ENCODE measurements at regions not wholly inside any gene's neighbourhood (a gene's known extent, or its start where the extent isn't known, plus 50 kb on each side); places are given as distances from the start of the nearest gene placed in this dataset.
"Not testable (repeated sequence)": the region's sequence is repeated elsewhere in the genome, so short reads cannot be mapped to it uniquely, and the experiment has no call there.

DNA sequence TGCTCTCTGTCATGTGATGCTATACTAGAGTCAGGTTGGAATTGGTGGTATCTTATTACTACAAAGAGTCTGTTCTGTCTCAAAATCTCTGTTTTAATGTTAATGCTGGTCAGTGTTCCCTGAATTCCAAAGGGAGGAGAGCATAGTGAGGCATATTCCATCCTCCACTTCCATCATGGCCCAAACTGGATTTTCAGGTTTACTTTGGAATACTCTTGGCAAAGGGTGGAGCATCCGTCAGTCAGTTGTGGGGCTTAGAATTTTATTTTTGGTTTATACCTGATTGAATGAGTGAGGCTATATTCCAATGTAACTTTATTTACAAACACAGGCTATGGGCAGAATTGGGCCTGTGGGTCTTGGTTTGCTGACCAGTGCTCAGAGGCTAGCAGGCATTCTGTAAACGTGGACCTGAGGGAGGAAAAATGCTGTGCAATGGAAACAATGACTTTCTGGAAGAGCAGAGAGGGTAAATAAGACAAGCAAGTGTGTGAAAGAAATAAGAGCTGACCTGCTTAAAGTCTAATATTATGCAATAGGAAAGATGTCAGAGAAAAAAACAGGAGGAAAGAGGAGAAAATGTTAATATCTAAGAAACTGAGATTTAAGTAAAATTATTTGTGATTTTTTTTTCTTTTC is 106.2 kb upstream of the CLINT1 start:
- Histone ChIP-seq H3K9me3 (ENCODE audit: low read length) (no peaks in the 10 kb centered on the region), H3K27me3 (ENCODE audit: control insufficient read depth in 1 of 2, insufficient read depth in 2 of 2, low read length in 2 of 2) (no peaks in the 10 kb centered on the region), H3K27ac (ENCODE audit: low read depth, low read length) (no peak overlapping the region), H3K4me3 (ENCODE audit: low read depth in 1 of 2, low read length in 2 of 2) (no peak overlapping the region), H3K4me1 (ENCODE audit: insufficient read depth, low read length) (peaks cover 10% of the 10 kb centered on the region), H3K9ac (ENCODE audit: low read length) (no peak overlapping the region), H3K36me3 (ENCODE audit: insufficient read depth, low read length) (no peaks in the 10 kb centered on the region)

DNA sequence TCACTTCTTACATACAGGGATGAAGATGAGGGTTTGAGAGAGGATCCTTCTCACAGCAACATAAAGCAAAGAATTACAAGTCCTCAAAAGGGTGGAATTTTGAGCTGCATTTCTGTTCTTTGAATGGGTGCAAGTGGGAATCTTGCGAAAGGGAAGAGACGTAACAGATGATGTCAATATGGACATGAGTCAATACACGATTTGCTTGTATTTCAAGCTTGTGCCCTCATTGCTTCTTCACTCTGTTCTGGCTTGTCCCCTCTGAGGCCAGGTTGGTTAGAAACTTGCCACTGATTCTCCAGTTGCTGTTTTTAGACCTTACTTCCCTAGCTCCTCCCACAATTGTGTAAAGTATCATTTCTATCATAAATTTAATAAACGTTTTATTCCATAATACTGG is 104.8 kb upstream of the CLINT1 start:
- Histone ChIP-seq H3K36me3 (ENCODE audit: insufficient read depth, low read length) (no peaks in the 10 kb centered on the region), H3K4me1 (ENCODE audit: insufficient read depth, low read length) (peaks cover 16% of the 10 kb centered on the region), H3K27ac (ENCODE audit: low read depth, low read length) (no peak overlapping the region), H3K9ac (ENCODE audit: low read length) (no peak overlapping the region), H3K27me3 (ENCODE audit: control insufficient read depth in 1 of 2, insufficient read depth in 2 of 2, low read length in 2 of 2) (no peaks in the 10 kb centered on the region), H3K4me3 (ENCODE audit: low read depth in 1 of 2, low read length in 2 of 2) (no peak overlapping the region), H3K9me3 (ENCODE audit: low read length) (no peaks in the 10 kb centered on the region)

DNA sequence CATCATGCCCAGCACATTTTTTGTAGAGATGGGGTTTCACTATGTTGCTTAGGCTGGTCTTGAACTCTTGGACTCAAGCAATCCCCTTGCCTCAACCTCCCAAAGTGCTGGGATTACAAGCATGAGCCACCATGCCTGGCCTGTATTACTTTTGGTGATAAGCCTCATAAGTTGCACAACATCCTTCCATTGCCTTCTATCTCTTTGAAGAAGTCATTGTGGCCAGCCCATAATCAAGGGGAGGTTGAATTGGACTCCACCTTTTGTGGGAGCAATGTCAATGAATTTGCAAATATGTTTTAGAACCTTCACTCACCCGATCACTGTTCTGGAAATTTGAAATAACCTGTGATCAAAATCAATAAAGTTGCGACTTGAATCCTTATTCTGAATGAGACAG is 104.3 kb upstream of the CLINT1 start:
- H3K27ac ChIP-seq (ENCODE audit: low read depth, low read length): no peak overlapping the region
- no peaks in the 10 kb centered on the region for H3K27me3 ChIP-seq (ENCODE audit: control insufficient read depth in 1 of 2, insufficient read depth in 2 of 2, low read length in 2 of 2)
- no peak overlapping the region for H3K9ac ChIP-seq (ENCODE audit: low read length)
- H3K9me3 ChIP-seq (ENCODE audit: low read length): peaks cover 4% of the 10 kb centered on the region
- H3K4me3 ChIP-seq (ENCODE audit: low read depth in 1 of 2, low read length in 2 of 2): no peak overlapping the region
- no peaks in the 10 kb centered on the region for H3K36me3 ChIP-seq (ENCODE audit: insufficient read depth, low read length)
- peaks cover 16% of the 10 kb centered on the region for H3K4me1 ChIP-seq (ENCODE audit: insufficient read depth, low read length)

DNA sequence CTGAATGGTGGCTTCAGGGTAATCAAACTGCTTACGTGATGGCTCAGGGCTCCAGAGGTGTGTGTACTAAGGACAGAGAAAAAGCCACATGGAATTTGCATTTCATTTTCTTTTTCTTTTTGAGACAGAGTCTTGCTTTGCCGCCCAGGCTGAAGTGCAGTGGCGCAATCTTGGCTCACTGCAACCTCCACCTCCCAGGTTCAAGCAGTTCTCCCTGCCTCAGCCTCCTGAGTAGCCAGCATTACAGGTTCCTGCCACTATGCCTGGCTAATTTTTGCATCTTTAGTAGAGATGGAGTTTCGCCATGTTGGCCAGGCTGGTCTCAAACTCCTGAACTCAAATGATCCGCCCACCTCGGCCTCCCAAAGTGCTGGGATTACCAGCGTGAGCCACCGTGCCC is 103.7 kb upstream of the CLINT1 start:
- H3K36me3 ChIP-seq (ENCODE audit: insufficient read depth, low read length); H3K9ac ChIP-seq (ENCODE audit: low read length); H3K27me3 ChIP-seq (ENCODE audit: control insufficient read depth in 1 of 2, insufficient read depth in 2 of 2, low read length in 2 of 2); H3K4me3 ChIP-seq (ENCODE audit: low read depth in 1 of 2, low read length in 2 of 2); H3K9me3 ChIP-seq (ENCODE audit: low read length); H3K27ac ChIP-seq (ENCODE audit: low read depth, low read length): not testable (repeated sequence)
- peaks cover 16% of the 10 kb centered on the region for H3K4me1 ChIP-seq (ENCODE audit: insufficient read depth, low read length)

DNA sequence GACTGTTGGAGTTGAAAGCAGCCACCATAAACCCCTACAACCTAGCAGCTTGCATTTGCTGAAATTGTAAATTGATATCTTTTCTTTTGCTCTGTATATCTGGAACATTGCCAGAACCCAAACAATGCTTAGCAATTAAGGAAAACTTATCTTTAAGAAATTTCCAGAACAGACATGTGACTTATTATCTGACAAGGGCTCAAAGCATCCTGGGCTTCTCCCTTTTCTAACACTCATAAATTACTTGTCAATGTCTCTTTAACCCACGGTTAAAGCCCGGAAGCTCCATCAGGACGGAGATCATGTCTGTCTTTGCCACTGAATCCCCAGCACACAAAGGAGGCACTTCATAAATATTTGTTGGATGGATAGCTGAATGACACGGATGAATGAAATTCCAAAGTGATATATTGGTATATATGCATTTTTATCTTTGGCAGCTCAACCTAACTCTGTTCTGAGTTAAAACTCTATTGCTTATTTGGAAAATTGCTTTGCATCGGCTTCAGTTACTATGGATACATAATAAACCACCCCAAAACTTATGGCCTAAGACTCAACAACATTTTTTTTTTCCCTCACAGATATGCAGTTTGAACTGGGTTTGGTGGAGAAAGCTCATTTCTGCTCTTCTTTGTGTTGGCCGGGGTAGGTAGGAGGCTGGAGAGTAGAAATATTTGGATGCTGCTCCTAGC is 103.1 kb upstream of the CLINT1 start:
- Histone ChIP-seq H3K4me1 (ENCODE audit: insufficient read depth, low read length) (peaks cover 16% of the 10 kb centered on the region), H3K4me3 (ENCODE audit: low read depth in 1 of 2, low read length in 2 of 2) (no peak overlapping the region), H3K9me3 (ENCODE audit: low read length) (peaks cover 6% of the 10 kb centered on the region), H3K9ac (ENCODE audit: low read length) (no peak overlapping the region), H3K27ac (ENCODE audit: low read depth, low read length) (no peak overlapping the region), H3K36me3 (ENCODE audit: insufficient read depth, low read length) (no peaks in the 10 kb centered on the region), H3K27me3 (ENCODE audit: control insufficient read depth in 1 of 2, insufficient read depth in 2 of 2, low read length in 2 of 2) (no peaks in the 10 kb centered on the region)

DNA sequence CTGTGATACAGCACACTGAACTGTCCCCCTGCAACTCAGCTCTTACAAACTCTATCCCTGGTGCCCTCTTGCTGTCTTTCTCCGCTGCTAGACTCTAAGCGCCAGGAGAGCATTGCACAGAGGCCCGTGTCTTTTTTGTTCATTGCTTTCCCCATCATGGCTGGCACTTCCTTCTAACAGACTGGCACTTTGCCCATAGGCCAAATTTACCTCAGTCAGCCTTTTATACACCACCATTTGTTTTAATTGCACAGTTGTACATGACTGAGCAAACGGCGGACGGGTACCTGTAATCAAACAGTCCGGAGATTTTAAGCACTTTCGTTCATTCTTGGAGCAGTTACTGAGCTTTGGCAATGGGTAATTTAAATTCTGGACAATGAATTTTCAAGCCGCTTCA is 102.2 kb upstream of the CLINT1 start:
- H3K9me3 ChIP-seq (ENCODE audit: low read length): peaks cover 6% of the 10 kb centered on the region
- H3K27ac ChIP-seq (ENCODE audit: low read depth, low read length): no peak overlapping the region
- no peak overlapping the region for H3K4me3 ChIP-seq (ENCODE audit: low read depth in 1 of 2, low read length in 2 of 2)
- no peaks in the 10 kb centered on the region for H3K36me3 ChIP-seq (ENCODE audit: insufficient read depth, low read length)
- H3K27me3 ChIP-seq (ENCODE audit: control insufficient read depth in 1 of 2, insufficient read depth in 2 of 2, low read length in 2 of 2): no peaks in the 10 kb centered on the region
- peaks cover 16% of the 10 kb centered on the region for H3K4me1 ChIP-seq (ENCODE audit: insufficient read depth, low read length)
- no peak overlapping the region for H3K9ac ChIP-seq (ENCODE audit: low read length)

DNA sequence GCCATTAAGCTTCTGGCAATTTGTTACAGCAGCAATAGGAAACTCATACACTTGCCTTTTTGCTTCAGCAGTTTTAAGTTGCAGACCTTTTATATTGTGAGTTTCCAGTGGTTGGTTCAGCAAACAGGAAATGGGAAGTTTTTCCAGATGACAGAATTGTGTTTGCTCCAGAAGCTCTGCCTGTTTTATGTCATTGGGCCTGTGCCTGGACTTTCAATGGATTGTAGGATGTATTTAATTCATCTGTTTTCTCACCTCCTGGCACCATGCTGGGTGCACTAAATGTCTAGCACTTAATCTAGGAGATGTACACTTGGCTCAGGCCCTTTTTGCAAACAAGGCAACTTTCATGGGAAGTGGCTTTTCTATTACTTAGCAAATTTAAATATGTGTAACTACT is 100.4 kb upstream of the CLINT1 start:
- Histone ChIP-seq H3K9me3 (ENCODE audit: low read length) (peaks cover 6% of the 10 kb centered on the region), H3K4me3 (ENCODE audit: low read depth in 1 of 2, low read length in 2 of 2) (no peak overlapping the region), H3K27me3 (ENCODE audit: control insufficient read depth in 1 of 2, insufficient read depth in 2 of 2, low read length in 2 of 2) (no peaks in the 10 kb centered on the region), H3K27ac (ENCODE audit: low read depth, low read length) (no peak overlapping the region), H3K36me3 (ENCODE audit: insufficient read depth, low read length) (no peaks in the 10 kb centered on the region), H3K4me1 (ENCODE audit: insufficient read depth, low read length) (peaks cover 16% of the 10 kb centered on the region), H3K9ac (ENCODE audit: low read length) (no peak overlapping the region)

DNA sequence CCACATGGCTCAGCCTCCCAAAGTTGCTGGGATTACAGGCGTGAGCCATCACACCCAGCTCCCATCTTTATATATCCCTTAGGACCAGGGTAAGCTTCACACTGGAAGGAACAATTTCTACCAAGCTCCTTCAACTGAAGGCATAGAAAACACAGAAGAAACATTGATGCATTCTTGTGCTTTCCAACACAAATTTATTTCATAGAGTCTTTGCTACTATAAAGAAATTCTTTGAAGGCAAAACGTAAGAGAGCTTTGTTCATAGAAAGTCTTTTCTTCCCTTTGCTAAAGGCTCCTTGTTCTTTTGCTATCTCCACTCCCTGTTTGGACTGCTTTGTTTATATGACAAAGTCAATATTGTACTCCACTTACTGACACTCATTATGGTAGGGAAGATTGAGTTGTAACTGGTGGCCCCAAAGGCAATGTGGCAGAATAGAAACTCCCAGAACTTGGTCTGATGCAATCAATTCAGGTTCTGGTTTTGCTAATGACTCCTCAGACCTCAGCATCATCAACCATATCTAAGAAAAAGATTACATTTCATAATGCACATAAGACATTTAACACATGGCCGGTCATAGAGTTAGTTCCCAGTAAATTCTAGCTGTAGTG is 97.4 kb upstream of the CLINT1 start:
- H3K27ac ChIP-seq (ENCODE audit: low read depth, low read length): no peak overlapping the region
- H3K36me3 ChIP-seq (ENCODE audit: insufficient read depth, low read length): no peaks in the 10 kb centered on the region
- H3K4me1 ChIP-seq (ENCODE audit: insufficient read depth, low read length): peaks cover 7% of the 10 kb centered on the region
- no peak overlapping the region for H3K4me3 ChIP-seq (ENCODE audit: low read depth in 1 of 2, low read length in 2 of 2)
- no peak overlapping the region for H3K9ac ChIP-seq (ENCODE audit: low read length)
- peaks cover 6% of the 10 kb centered on the region for H3K9me3 ChIP-seq (ENCODE audit: low read length)
- no peaks in the 10 kb centered on the region for H3K27me3 ChIP-seq (ENCODE audit: control insufficient read depth in 1 of 2, insufficient read depth in 2 of 2, low read length in 2 of 2)

DNA sequence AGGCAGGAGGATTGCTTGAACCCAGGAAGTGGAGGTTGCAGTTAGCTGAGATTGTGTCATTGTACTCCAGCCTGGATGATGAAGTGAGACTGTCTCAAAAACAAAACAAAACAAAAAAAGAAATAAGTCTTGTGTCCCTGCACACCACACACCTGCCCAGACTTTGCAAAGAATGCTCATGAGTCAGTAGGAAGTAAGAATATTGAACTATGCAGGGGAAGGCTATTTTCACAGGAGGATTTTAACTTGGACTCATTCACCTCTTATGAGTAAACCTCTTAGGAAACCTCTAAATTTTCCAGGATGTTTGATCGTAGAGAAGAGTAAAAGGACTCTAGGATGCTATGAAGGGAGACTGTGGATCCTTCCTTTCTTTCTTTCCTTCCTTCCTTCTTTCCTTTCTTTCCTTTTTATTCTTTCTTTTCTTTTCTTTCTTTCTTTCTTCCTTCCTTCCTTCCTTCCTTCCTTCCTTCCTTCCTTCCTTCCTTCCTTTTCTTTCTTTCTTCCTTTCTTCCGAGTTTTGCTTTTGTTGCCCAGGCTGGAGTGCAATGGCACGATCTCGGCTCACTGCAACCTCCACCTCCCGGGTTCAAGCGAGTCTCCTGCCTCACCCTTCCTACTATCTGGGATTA is 96.7 kb upstream of the CLINT1 start:
- Histone ChIP-seq H3K9ac (ENCODE audit: low read length) (no peak overlapping the region), H3K9me3 (ENCODE audit: low read length) (peaks cover 6% of the 10 kb centered on the region), H3K4me3 (ENCODE audit: low read depth in 1 of 2, low read length in 2 of 2) (no peak overlapping the region), H3K36me3 (ENCODE audit: insufficient read depth, low read length) (no peaks in the 10 kb centered on the region), H3K4me1 (ENCODE audit: insufficient read depth, low read length) (peaks cover 7% of the 10 kb centered on the region), H3K27me3 (ENCODE audit: control insufficient read depth in 1 of 2, insufficient read depth in 2 of 2, low read length in 2 of 2) (no peaks in the 10 kb centered on the region), H3K27ac (ENCODE audit: low read depth, low read length) (no peak overlapping the region)

DNA sequence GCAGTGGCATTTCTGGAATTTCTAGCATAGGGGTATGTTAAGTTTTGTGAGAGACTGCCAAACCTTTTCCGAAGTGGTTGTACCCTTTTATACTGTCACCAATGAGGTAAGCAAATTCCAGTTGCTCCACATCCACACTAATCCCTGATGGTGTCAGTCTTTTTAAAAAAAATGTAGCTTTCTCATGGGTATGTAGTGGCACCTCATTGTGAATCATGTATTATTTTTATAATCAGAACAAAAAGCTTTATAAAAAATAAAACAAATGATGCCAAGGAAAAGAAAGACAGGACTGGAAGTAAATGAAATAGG is 93.4 kb upstream of the CLINT1 start:
- Histone ChIP-seq H3K36me3 (ENCODE audit: insufficient read depth, low read length) (no peaks in the 10 kb centered on the region), H3K9me3 (ENCODE audit: low read length) (no peaks in the 10 kb centered on the region), H3K27ac (ENCODE audit: low read depth, low read length) (no peak overlapping the region), H3K27me3 (ENCODE audit: control insufficient read depth in 1 of 2, insufficient read depth in 2 of 2, low read length in 2 of 2) (no peaks in the 10 kb centered on the region), H3K9ac (ENCODE audit: low read length) (no peak overlapping the region), H3K4me3 (ENCODE audit: low read depth in 1 of 2, low read length in 2 of 2) (no peak overlapping the region), H3K4me1 (ENCODE audit: insufficient read depth, low read length) (peaks cover 7% of the 10 kb centered on the region)

DNA sequence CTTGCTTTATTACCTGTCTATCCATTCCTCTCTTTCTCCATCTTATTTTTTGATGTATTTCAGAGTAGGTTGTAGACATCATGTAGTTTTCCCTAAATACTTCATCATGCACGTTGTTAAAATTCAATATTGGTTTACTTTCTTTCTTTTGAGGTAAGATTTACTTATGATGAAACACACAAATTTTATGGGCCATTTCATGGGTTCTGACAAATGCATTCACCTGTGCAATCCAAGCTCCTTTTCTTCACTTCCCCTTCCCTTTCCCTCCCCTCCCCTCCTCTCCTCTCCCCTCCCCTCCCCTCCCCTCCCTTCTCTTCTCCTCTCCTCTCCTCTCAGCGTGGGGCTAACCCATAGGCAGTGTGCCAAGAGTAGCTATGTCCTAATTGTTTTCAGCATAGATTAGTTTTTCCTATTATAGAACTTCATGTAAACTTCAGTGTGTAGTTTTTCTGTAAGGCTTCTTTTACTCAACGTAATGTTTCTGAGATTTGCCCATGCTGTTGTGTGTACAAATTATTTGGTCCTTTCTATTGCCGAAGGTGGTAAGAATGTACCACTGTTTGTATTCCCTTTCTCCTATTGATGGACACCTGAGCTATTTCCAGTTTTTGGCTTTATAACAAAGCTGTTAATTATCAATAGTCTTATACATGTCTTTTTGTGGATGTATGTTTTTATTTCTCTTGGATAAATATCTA is 92.9 kb upstream of the CLINT1 start:
- Histone ChIP-seq H3K9me3 (ENCODE audit: low read length) (no peaks in the 10 kb centered on the region), H3K27me3 (ENCODE audit: control insufficient read depth in 1 of 2, insufficient read depth in 2 of 2, low read length in 2 of 2) (no peaks in the 10 kb centered on the region), H3K36me3 (ENCODE audit: insufficient read depth, low read length) (no peaks in the 10 kb centered on the region), H3K9ac (ENCODE audit: low read length) (no peak overlapping the region), H3K4me3 (ENCODE audit: low read depth in 1 of 2, low read length in 2 of 2) (no peak overlapping the region), H3K4me1 (ENCODE audit: insufficient read depth, low read length) (peaks cover 7% of the 10 kb centered on the region), H3K27ac (ENCODE audit: low read depth, low read length) (no peak overlapping the region)

All from muscle layer of colon (tissue), 2 donors.